Glomerular endothelial cell (primary cell): ENCODE measurements at regions not wholly inside any gene's neighbourhood (a gene's known extent, or its start where the extent isn't known, plus 50 kb on each side); places are given as distances from the start of the nearest gene placed in this dataset.
"Not testable (repeated sequence)": the region's sequence is repeated elsewhere in the genome, so short reads cannot be mapped to it uniquely, and the experiment has no call there.

ENCODE experiments used
- DNase-seq: peaks from one replicate; pipeline ENCODE4 v3.0.0-alpha.2; 2011; ENCODE audit warnings: low read depth, low spot score; ENCODE audit errors: extremely low read depth

DNA sequence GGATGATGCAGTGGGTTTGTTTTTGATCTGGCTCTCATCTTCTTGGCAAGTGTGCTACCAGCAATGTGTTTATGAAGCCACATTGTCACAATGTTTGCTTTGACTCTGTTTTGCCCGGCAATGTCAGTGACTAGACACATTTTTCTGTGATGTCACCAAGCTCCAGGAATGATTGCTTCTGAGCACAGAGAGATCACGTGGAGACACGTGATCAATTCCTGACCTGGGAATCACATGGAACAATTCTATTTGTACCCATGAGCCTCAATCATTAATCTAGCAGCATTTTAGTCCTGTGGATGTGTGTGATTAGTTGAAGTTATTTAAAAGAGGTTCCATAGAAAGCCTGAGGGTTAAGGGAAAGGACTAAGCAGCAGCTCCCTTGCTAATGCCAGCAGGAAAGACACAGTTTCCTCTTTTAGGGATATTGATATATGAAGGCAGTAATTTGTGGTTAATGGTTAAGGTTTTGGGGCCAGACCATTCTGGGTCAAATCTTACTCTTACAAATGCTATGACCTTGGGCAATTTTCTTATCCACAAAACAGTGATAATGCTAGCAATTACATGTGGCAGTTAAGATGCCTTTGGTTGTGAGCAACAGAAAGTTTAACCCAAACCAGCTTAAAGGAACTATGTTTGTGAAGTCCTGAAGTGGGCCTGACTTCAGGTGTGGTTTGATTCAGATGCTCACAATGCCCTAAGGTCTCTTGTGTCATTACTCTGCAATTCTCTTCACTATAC lies 59.0 kb downstream of the FASLG start:
- DNase-seq = no peak

DNA sequence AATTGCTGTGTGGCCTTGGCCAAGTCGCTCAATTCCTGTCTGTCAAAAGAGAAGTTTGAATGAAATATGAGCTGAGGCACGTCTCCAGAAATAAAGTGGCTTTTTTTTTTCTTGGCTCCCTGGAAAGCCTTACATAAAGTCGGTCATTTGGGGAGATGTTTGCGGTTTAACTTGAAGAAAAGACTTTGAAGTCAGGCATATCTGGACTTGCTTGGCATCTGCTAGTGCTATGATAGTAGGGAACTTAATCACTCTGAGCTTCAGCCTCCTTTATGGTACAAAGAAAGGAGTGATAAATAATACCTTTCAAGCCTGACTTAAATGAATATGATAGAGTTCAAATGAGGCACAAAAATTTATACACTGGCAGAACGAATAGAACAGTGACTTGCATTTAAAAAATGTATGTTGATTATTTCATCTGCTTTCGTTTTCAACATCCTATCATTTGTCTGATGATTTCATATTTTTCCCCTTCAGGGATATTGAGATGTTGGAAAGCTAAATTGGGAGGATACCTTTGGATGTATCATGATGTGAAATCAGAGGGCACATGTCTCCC lies 60.2 kb downstream of the FASLG start:
- no peak for DNase-seq

DNA sequence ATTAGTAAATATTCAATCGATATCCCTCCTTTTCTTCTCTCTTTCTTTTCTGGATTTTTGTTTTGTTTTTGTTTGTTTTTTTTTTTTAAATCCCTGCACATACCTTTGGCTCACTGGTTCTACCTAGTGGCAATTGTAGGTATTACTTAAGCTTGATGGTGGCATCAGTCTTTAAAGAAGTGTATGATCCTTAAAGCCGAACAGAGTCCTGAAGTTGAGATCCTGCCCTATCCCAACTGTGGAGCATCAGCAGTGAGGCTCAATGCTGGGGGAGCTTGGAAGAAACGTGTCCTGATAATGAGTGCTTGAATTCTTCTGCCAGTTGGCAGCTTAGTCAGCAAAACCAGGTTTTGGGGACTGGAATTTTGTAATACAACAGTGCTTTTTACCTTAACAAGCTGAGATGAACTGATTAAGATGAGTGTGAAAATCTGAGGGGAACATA lies 60.8 kb downstream of the FASLG start:
- DNase-seq = peak; percentile 29

DNA sequence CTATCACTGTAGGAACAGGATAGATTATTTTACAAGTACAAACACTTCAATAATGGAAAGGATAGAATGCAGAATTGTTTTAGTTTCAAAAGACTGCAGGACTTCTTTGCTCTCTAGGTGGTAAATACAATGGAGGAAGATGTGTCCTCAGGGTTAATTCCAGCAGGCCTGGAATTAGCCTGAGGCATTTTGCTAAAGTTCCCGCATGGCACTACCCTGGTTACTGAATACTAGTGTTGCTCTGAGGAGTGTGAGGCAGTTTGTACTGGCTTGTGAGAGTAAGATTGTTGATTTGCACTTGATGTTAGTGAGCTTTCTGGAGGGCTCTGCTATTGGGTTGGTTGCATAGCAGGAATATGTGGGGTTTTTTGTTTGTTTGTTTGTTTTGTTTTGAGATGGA lies 61.4 kb downstream of the FASLG start:
- no peak for DNase-seq

DNA sequence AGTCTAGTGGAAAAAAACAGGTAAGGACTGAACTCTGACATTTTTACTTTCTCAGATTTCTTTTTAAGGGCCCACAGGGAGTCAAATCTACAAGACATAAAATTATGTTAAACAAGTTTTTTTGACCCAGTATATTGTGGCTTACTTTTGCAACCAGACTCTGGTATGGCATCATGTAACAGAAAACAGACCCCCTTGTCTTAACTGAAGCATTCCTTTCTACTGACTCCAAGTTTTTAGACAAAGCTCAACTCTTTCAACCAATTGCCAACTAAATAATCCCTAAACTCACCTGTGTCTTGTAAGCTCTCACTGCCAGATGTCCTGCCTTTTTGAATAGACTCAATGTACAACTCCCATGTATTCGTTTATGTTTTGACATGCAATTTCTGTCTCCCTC lies 64.3 kb downstream of the FASLG start:
- no peak for DNase-seq

DNA sequence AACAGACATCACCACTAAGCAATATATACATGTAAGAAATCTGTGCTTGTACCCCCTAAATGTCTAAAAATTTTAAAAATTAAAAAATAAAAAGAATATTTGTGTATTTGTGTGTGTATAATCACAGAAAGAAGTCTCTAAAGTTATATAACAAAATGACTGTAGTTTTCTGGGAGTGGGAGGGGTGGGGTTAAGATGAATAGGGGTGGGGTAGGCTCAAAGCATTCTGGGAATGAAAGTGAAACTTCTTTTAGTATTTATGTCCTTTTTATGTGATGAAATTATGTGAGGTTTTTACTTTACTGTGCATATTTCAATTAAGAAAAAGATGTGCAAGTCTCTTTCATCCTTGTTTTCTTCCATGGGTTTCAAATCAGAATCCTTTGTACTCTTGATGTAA lies 65.3 kb downstream of the FASLG start:
- no peak for DNase-seq

DNA sequence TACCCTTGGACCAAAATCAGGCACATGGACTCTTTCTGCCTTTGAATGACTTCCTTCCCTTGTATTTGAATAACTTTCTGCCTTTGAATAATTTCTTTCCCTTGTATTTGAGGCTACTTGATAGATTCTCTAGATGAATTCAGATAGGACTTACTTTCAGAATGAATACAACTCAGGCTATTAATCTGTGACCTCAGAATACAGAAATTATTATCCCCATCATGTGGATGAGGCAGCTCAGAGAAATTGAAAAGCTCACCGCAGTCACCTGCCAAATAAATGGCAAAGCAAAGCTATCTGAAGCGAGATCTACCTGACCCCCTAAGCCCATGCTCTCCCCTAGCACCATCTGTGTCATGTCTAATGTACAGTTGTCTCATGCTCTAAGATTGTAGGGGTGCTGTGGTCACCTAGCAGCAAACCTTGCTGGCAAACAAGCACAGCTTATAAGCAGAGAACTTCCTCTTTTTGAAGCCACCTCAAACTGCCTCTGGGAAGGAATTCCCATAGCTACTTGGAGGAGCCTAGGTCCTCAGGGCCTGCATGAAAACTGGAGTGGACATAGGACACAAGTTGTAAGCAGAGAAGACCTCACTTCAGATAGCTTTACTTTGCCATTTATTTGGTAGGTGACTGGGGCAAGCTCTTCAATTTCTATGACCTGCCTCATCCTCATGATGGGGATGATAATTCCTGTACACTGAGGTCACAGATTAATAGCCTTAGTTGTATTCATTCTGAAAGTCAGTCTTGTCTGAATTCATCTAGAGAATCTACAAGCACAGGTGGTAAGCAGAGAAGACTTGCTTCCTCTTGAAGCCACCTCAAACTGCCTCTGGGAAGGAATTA lies 66.1 kb downstream of the FASLG start:
- DNase-seq = no peak

DNA sequence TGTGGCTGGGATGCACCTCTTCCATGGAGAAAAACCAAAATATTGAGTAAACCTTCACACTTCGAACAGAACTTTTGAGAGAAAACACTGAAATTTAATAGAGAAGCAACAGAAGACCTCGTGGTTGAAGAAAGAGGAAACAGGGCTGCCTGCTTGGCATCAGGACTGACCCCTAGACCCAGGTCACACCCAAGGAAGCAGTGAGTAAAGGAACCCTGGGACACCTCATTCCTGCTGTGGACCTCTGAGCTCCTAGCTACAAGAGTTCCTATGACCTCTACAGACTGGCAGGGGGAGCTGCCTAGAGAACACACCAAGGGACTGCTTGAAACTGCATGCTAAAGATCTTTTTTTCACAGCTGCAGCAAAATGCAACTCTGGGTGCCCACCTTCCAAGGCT lies 67.8 kb downstream of the FASLG start:
- no peak for DNase-seq

DNA sequence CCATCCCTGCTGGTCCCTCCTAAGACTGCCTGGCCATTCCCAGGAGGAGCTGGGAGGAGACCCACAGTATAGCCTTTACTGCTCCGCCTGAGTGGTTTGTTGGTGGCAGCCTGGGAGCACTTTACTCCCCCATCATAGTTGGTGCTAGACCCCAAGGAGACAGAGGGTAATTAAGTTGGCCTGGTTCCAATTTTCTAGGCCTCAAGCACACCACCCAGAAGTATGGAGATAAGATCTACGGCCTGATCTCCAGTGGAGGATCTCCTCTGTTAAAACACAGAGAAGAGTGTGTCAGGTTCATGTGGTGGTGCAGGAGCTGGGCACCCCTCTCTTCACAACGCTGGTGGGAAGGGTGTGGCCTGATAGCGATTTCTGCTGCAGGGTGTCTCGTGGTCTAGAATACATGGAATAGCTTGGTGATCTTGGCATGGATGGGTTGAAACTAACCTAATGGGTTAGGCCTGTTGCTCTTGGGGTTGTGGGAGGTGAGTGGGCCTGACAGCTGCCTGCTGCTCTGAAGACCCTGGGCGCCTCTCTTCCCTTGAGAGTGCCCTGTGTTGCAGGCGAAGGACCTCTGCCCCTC lies 68.5 kb downstream of the FASLG start:
- no peak for DNase-seq

DNA sequence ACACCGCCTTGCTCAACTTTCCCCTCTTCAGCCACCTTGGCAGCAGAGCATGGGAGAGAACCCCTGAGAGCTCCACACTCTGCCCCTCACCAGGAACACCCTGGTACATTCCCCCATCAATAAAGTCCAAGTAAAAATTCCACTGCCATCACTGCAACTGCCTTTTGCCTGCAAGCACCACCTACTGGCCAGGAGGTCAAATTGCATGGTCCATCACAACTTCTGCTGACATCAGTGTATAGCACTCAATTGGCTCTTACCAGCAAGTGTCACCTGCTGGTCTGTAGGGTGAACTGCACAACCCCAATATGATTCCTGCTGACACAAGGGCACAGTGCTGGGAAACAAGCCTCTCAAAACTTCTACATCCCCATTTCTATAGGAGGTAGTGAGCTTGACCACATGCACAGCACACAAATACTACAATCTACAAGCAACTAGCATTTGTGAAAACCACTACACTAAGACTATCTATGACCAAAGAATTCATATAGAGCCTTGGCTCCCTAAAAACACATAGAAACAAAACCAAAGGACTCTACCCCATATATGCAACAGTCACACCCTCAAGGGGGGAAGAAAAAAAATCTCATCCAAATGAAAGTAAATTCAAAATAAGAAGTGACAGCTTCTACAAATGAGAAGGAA lies 69.2 kb downstream of the FASLG start:
- no peak for DNase-seq

DNA sequence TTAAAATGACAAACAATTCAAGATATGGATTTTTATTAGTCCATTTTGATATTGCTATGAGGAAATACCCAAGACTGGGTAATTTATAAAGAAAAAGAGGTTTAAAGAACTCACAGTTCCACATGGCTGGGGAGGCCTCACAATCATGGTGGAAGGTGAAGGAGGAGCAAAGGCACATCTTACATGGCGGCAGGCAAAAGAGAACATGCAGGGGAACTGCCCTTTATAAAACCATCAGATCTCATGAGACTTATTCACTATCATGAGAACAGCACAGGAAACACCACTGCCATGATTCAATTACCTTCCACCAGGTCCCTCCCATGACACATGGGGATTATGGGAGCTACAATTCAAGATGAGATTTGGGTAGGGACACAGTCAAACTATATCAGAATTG lies 69.8 kb downstream of the FASLG start:
- not testable (repeated sequence) for DNase-seq

DNA sequence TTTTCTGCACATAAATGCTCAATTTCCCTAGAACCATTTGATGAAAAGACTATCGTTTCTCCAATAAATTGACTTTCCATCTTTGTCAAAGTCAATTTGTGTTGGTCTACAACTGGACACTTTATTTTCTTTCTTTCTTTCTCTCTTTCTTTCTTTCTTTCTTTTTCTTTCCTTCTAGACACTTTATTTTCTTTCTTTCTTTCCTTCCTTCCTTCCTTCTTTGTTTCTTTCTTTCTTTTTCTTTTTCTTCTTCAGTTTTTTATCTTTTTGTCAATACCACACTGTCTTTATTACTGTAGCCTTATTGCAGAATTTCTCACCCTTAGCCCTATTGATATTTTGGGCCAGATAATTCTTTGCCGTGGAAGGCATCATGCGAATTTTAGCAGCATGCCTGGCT lies 73.5 kb downstream of the FASLG start:
- no peak for DNase-seq

DNA sequence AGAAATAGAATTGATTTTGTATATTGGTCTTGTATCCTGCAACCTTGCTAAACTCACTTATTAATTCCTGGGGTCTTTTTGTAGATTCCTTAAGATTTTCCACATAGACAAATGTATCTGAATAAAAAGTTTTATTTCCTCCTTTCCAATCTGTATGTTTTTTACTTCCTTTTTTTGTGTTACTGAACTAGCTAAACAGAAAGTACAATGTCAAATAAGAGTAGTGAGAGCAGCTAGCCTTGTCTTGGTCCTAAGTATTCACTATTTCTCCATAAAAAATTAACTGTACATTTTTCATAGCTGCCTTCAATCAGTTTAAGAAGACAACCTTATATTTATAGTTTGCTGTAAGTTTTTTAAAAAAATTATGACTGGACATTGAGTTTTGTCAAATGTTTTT lies 74.9 kb downstream of the FASLG start:
- no peak for DNase-seq

DNA sequence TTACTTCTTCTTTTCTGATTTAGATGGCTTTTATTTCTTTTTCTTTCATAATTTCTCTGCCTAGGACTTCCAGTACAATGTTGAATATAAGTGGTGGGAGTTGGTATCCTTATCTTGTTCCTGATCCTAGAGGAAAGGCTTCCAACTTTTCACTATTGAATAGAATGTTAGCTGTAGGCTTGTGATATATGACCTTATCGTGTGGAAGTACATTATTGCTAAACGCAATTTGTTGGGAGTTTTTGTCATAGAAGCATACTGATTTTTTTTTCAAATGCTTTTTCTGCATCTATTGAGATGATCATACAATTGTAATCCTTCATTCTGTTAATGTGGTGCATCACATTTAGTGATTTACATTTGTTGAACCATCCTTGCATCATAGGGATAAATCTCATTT lies 79.5 kb downstream of the FASLG start:
- DNase-seq = no peak

DNA sequence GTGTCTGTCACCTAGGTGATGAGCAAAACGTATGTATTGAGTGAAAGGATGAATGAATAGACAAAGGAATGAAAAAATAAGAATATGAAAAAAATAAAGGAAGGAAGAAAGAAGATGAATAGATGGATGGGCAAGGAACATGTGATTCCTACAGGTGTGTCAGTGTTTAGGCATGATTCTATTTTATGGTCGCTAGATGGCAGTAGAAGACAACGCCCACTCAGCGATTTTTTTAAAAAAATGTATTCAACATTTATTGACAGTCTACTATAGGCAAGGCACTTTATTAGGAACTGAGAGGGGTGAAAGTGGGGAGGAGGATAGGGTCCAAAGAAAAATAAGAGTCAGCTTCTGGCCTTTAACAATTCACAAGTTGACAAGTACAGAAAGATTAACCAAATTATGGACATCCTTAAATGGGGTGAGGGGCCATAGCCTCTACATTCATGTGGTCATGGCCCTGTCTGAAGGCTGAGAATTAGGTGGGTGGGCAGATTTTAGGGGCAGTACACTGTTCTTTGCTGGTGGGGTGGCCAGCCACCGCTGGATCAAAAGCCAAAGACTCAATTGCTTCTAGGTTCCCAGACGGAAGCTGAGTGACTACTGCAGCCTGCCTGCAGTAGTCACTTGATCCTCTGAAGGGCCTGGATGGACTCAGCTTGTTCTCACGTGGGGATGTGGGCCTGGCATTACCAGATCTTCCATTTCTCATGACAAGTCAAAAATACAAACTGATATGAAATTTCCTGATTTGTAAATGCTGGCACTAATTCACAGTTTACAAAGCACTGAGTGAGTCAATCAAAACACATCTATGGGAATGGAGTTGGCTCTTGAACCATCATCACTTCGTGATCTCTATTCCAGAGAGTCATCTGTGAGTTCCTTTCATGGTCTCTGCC lies 83.9 kb downstream of the FASLG start:
- DNase-seq = no peak

DNA sequence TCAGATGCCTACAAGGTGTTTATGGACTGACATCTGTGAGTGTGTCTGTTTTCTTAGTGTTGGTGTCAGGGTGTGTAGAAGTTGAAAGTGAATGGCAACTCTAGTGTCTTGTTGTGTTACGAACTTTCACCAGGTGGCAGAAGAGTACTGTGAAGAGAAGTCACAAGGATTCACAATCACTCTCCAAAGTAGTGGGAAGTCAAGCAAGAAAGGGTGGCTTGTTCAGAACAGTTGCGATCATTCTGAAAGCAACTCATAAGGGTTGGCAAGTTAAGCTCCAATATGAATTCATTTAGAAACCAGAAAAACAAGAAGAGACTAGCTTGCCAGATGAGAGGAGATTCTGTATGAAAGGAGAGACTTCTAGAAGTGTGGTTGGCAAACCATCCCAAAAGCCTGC lies 86.1 kb downstream of the FASLG start:
- DNase-seq = peak; percentile 67

DNA sequence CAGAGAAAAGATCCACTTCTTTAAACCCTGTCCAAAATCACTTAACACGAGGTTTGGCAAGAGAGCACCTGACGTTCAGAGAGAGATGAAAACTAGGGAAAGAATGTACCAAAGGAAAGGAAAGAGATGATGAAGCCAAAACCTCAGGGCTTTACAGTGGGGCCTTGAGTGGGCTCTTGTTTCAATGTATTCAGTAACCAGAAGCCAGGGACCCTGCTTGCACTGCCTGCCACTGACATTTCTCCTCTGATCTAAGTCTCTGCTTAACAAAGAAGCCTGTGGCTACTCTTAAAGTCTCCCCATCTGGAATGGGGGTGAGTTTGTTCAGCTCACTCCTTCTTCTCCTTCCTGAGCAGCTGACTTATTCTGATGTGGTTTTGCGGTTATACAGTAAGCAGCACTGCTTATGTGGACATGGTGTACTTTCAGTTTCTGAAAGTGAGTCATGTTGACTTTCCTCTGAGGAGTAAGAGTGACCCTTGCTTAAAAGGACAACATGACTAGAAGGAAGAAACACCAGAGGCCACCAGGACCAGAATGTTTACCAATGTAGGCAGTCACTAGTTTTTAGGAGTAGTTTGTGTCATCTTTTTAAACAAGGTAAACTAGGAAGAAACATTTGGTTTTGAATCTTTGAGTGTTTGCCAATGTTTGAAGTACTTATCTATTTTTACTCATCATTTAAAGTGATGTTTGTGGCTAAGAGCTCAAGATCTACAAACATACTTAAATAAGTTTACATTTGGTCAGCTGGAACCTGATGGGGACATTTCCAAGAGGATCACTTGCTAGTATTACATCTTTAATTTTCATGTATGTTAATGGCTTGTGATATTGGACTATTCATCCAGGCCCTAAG lies 87.4 kb downstream of the FASLG start:
- peak; percentile 72 for DNase-seq

DNA sequence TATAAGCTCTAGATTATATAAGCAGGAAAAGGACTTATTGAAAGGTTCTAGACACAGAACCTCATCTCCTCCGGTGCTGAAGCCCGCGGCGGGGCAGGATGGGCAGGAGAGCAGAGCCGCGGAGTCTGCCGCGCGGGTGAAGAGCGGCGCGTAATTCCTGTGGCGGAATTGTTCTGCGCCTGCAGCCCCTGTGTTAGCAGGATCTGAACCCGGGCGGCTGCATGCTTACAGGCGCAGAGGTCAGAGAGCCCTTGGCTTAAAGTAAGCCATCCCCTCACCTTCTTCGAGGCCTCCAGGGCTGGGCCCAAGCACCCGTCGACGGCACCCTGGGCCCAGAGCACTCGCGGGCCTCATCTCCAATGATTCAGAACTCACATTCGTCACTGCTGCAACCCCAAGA lies 89.3 kb downstream of the FASLG start:
- no peak for DNase-seq

DNA sequence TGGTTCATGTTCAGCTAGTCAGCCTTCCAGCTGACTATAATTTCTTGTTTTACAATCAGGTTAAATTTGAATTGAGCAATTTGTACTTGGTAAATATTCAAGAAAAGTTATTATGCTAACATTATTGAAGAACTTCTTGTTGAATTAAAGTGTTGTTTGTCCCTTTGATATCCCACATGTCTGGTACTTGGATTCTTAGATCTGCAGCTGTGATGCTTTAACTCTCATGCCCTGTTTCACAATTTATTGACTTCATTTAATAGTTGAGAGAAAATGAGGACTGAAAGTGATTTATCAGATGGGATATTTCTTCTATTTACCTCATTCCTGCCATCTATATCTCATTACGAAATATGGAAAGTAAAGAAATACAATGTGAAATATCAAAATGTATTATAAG lies 92.8 kb downstream of the FASLG start:
- no peak for DNase-seq
